NCI-H2081 treated with DMSO at 0.1 percent for 48 hours (cell line): ENCODE measurements at regions not wholly inside any gene's neighbourhood (a gene's known extent, or its start where the extent isn't known, plus 50 kb on each side); places are given as distances from the start of the nearest gene placed in this dataset.
"Not testable (repeated sequence)": the region's sequence is repeated elsewhere in the genome, so short reads cannot be mapped to it uniquely, and the experiment has no call there.

Source experiments
- DNase-seq: peaks from one replicate; lab custom pipeline; 2025; lab: John Stamatoyannopoulos, UW

GRCh38 chr2:8121022-8121825 is 560.6 kb upstream of the ID2 start:
- DNase-seq, result no peak

- DNase-seq, result no peak
Measured at GRCh38 chr2:8121826-8122513, 559.9 kb upstream of the ID2 start.

GRCh38 chr2:8122520-8122919 is 559.3 kb upstream of the ID2 start:
- DNase-seq, result no peak

- DNase-seq, result no peak
Measured at GRCh38 chr2:8123464-8123863, 558.4 kb upstream of the ID2 start.

GRCh38 chr2:8125741-8126711 is 555.8 kb upstream of the ID2 start:
- no peak for DNase-seq

- DNase-seq, result no peak
Measured at GRCh38 chr2:8126783-8127182, 555.1 kb upstream of the ID2 start.

- DNase-seq, result not testable (repeated sequence)
Measured at GRCh38 chr2:8131423-8131822, 550.4 kb upstream of the ID2 start.

- no peak for DNase-seq
Measured at GRCh38 chr2:8132351-8132831, 549.5 kb upstream of the ID2 start.

- no peak for DNase-seq
Measured at GRCh38 chr2:8132879-8133278, 549.0 kb upstream of the ID2 start.

- DNase-seq, result no peak
Measured at GRCh38 chr2:8133363-8133762, 548.5 kb upstream of the ID2 start.

- DNase-seq, result no peak
Measured at GRCh38 chr2:8133913-8134472, 547.9 kb upstream of the ID2 start.

- DNase-seq, result no peak
Measured at GRCh38 chr2:8134473-8134932, 547.4 kb upstream of the ID2 start.

GRCh38 chr2:8134985-8135682 is 546.7 kb upstream of the ID2 start:
- DNase-seq, result no peak

GRCh38 chr2:8137801-8138200 is 544.1 kb upstream of the ID2 start:
- DNase-seq, result no peak

GRCh38 chr2:8138525-8138922 is 543.3 kb upstream of the ID2 start:
- DNase-seq, result no peak

- no peak for DNase-seq
Measured at GRCh38 chr2:8138923-8139667, 542.8 kb upstream of the ID2 start.

GRCh38 chr2:8139668-8140200 is 542.1 kb upstream of the ID2 start:
- no peak for DNase-seq

GRCh38 chr2:8141079-8141707 is 540.7 kb upstream of the ID2 start:
- no peak for DNase-seq

GRCh38 chr2:8141780-8142179 is 540.1 kb upstream of the ID2 start:
- no peak for DNase-seq

GRCh38 chr2:8142461-8142860 is 539.4 kb upstream of the ID2 start:
- DNase-seq, result no peak
